IMR-90 (cell line): ENCODE measurements at regions not wholly inside any gene's neighbourhood (a gene's known extent, or its start where the extent isn't known, plus 50 kb on each side); places are given as distances from the start of the nearest gene placed in this dataset.

ENCODE experiments used
- ATAC-seq: fragments of 200-7000 bp; cut with Tn5 transposase; 2 replicates; pipeline ENCODE4 v1.9.1; 2020; ENCODE audit warnings: low read depth, mild to moderate bottlenecking, moderate library complexity
- BruUV-seq: library from RNA; stranded (reverse); fragments of 400-500 nt; replicated peaks from 2 replicates; lab custom pipeline; 2021; lab: Mats Ljungman, UMichigan
- CTCF ChIA-PET: fragments of 300-600 bp; formaldehyde crosslinking; extraction: SDS; loops from one replicate; lab custom pipeline; 2021; ENCODE audit warnings: antibody characterized with exemption; lab: Yijun Ruan, JAX
- POLR2A ChIA-PET: fragments of 300-600 bp; sonication (Branson Sonifier 250); formaldehyde crosslinking; loops from one replicate; lab custom pipeline; 2022; ENCODE audit warnings: antibody characterized with exemption; ENCODE audit not compliant: unreplicated experiment; lab: Charles Lee
- DNase-seq: peaks from one replicate; pipeline ENCODE4 v3.0.0; 2013
- H2AFZ ChIP-seq: replicated peaks from 2 replicates; pipeline ENCODE3; 2013; ENCODE audit warnings: low read length, mild to moderate bottlenecking; ENCODE audit not compliant: poor library complexity
- H2AK5ac ChIP-seq: 2 replicates; pipeline ENCODE4 v1.6.1; 2013; ENCODE audit warnings: low read depth, low read length, inconsistent platforms
- H2AK9ac ChIP-seq: replicated peaks from 2 replicates; pipeline ENCODE3; 2013; ENCODE audit warnings: mild to moderate bottlenecking, low read depth, low read length, moderate library complexity; ENCODE audit not compliant: poor library complexity
- H2BK120ac ChIP-seq: 2 replicates; pipeline ENCODE4 v1.6.1; 2013; ENCODE audit warnings: low read depth, low read length, inconsistent platforms
- H2BK15ac ChIP-seq: 3 replicates; pipeline ENCODE4 v1.6.1; 2013; ENCODE audit warnings: low read depth, low read length, inconsistent platforms
- H2BK20ac ChIP-seq: 2 replicates; pipeline ENCODE4 v1.6.1; 2013; ENCODE audit warnings: low read depth, mild to moderate bottlenecking, inconsistent platforms, low read length, moderate library complexity
- H2BK5ac ChIP-seq: 2 replicates; pipeline ENCODE4 v1.6.1; 2013; ENCODE audit warnings: mild to moderate bottlenecking, low read depth, low read length, inconsistent platforms; ENCODE audit not compliant: poor library complexity, severe bottlenecking
- H3K14ac ChIP-seq: replicated peaks from 2 replicates; pipeline ENCODE4 v1.6.1; 2013; ENCODE audit warnings: low read depth, low read length, inconsistent platforms
- H3K18ac ChIP-seq: 2 replicates; pipeline ENCODE4 v1.6.1; 2013; ENCODE audit warnings: low read depth, low read length, control low read depth
- H3K23ac ChIP-seq: 2 replicates; pipeline ENCODE4 v1.6.1; 2013; ENCODE audit warnings: low read depth, low read length, inconsistent platforms
- H3K27ac ChIP-seq: 2 replicates; pipeline ENCODE4 v1.5.1; 2013; ENCODE audit warnings: mild to moderate bottlenecking, control low read depth, low read length; ENCODE audit not compliant: insufficient read depth
- H3K27me3 ChIP-seq: 2 replicates; pipeline ENCODE4 v1.6.1; 2013; ENCODE audit warnings: low read length; ENCODE audit not compliant: control insufficient read depth, insufficient read depth
- H3K36me3 ChIP-seq: 2 replicates; pipeline ENCODE4 v1.6.1; 2013; ENCODE audit warnings: low read length, mixed read lengths; ENCODE audit not compliant: control insufficient read depth, insufficient read depth
- H3K4ac ChIP-seq: 2 replicates; pipeline ENCODE4 v1.6.1; 2013; ENCODE audit warnings: low read depth, low read length, inconsistent platforms
- H3K4me1 ChIP-seq: 2 replicates; pipeline ENCODE4 v1.6.1; 2013; ENCODE audit warnings: low read length, mixed read lengths; ENCODE audit not compliant: control insufficient read depth, insufficient read depth
- H3K4me2 ChIP-seq: 2 replicates; pipeline ENCODE4 v1.6.1; 2013; ENCODE audit warnings: low read depth, mild to moderate bottlenecking, control low read depth, low read length, moderate library complexity
- H3K4me3 ChIP-seq: 2 replicates; pipeline ENCODE4 v1.5.1; 2013; ENCODE audit warnings: low read depth, mild to moderate bottlenecking, control low read depth, low read length, moderate library complexity; ENCODE audit not compliant: insufficient read depth
- H3K56ac ChIP-seq: 2 replicates; pipeline ENCODE4 v1.6.1; 2013; ENCODE audit warnings: low read length, inconsistent platforms; ENCODE audit not compliant: insufficient read depth; ENCODE audit errors: extremely low read depth
- H3K79me1 ChIP-seq, 2 experiments: 2 replicates each; pipeline ENCODE4 v1.6.1; 2013; ENCODE audit warnings: low read length in 2 of 2, inconsistent platforms in 1 of 2, low read depth in 1 of 2
- H3K9ac ChIP-seq: 2 replicates; pipeline ENCODE4 v1.6.1; 2013; ENCODE audit warnings: low read depth, low read length, control low read depth
- H3K9me1 ChIP-seq: 2 replicates; pipeline ENCODE4 v1.6.1; 2013; ENCODE audit warnings: low read length, inconsistent platforms; ENCODE audit not compliant: insufficient read depth
- H3K9me3 ChIP-seq: 2 replicates; pipeline ENCODE4 v1.6.1; 2013; ENCODE audit warnings: low read length; ENCODE audit not compliant: control insufficient read depth, insufficient read depth
- H4K20me1 ChIP-seq: 2 replicates; pipeline ENCODE4 v1.6.1; 2013; ENCODE audit warnings: low read length, inconsistent platforms; ENCODE audit not compliant: insufficient read depth
- H4K5ac ChIP-seq: 2 replicates; pipeline ENCODE4 v1.6.1; 2013; ENCODE audit warnings: mild to moderate bottlenecking, low read depth, low read length, control low read depth
- H4K8ac ChIP-seq, 2 experiments: 2 replicates each; pipeline ENCODE4 v1.6.1; 2013; ENCODE audit warnings: low read depth in 2 of 2, low read length in 2 of 2, control low read depth in 1 of 2, inconsistent platforms in 1 of 2
- H4K91ac ChIP-seq: 2 replicates; pipeline ENCODE4 v1.6.1; 2013; ENCODE audit warnings: low read depth, low read length, inconsistent platforms; ENCODE audit not compliant: insufficient read depth
- BHLHE40 ChIP-seq: fragments of 150-350 bp; IDR thresholded peaks from 2 replicates; pipeline ENCODE4 v1.6.1; 2016; ENCODE audit warnings: mild to moderate bottlenecking, low read depth, low read length
- CEBPB ChIP-seq: IDR thresholded peaks from 2 replicates; pipeline ENCODE4 v1.6.1; 2012; ENCODE audit warnings: low read depth, low read length, improper control_type of control experiment
- CHD1 ChIP-seq: IDR thresholded peaks from 2 replicates; pipeline ENCODE4 v1.6.1; 2012; ENCODE audit warnings: low read depth, low read length, improper control_type of control experiment
- CTCF ChIP-seq: conservative IDR thresholded peaks from 2 replicates; pipeline ENCODE4 v1.5.1; 2012; ENCODE audit warnings: mild to moderate bottlenecking, low read depth, low read length, improper control_type of control experiment
- ELK1 ChIP-seq: fragments of 150-350 bp; IDR thresholded peaks from 2 replicates; pipeline ENCODE4 v1.6.1; 2016; ENCODE audit warnings: low read depth, mild to moderate bottlenecking, low read length, moderate library complexity, borderline replicate concordance
- FOS ChIP-seq: fragments of 150-350 bp; IDR thresholded peaks from 2 replicates; pipeline ENCODE4 v1.6.1; 2016; ENCODE audit warnings: low read depth, low read length
- MAFK ChIP-seq: IDR thresholded peaks from 2 replicates; pipeline ENCODE4 v1.6.1; 2012; ENCODE audit warnings: low read depth, low read length, improper control_type of control experiment
- MAZ ChIP-seq: IDR thresholded peaks from 2 replicates; pipeline ENCODE4 v1.6.1; 2012; ENCODE audit warnings: low read depth, mild to moderate bottlenecking, low read length, improper control_type of control experiment, moderate library complexity, borderline replicate concordance
- MXI1 ChIP-seq: IDR thresholded peaks from 2 replicates; pipeline ENCODE4 v1.6.1; 2012; ENCODE audit warnings: low read depth, mild to moderate bottlenecking, low read length, moderate library complexity, borderline replicate concordance
- NFE2L2 ChIP-seq: fragments of 150-350 bp; IDR thresholded peaks from 2 replicates; pipeline ENCODE4 v1.6.1; 2016; ENCODE audit warnings: low read depth, mild to moderate bottlenecking, low read length
- POLR2A ChIP-seq: IDR thresholded peaks from 2 replicates; pipeline ENCODE4 v1.6.1; 2012; ENCODE audit warnings: mild to moderate bottlenecking, low read depth, low read length
- RAD21 ChIP-seq: IDR thresholded peaks from 2 replicates; pipeline ENCODE4 v1.6.1; 2012; ENCODE audit warnings: low read length, improper control_type of control experiment
- RCOR1 ChIP-seq: IDR thresholded peaks from 2 replicates; pipeline ENCODE4 v1.6.1; 2012; ENCODE audit warnings: mild to moderate bottlenecking, low read length, improper control_type of control experiment; ENCODE audit not compliant: insufficient replicate concordance
- RFX5 ChIP-seq: IDR thresholded peaks from 2 replicates; pipeline ENCODE4 v1.8.0; 2012; ENCODE audit warnings: low read depth, mild to moderate bottlenecking, low read length, moderate library complexity
- SMC3 ChIP-seq: fragments of 150-350 bp; IDR thresholded peaks from 2 replicates; pipeline ENCODE4 v1.6.1; 2016; ENCODE audit warnings: low read depth, mild to moderate bottlenecking, antibody characterized with exemption, low read length, moderate library complexity
- USF2 ChIP-seq: fragments of 150-350 bp; IDR thresholded peaks from 2 replicates; pipeline ENCODE4 v1.6.1; 2017; ENCODE audit warnings: mild to moderate bottlenecking, antibody characterized with exemption, low read length, low read depth
- WGBS, 2 experiments: methylation state at CpG; one replicate each; pipeline versions ENCODE4 v1.1.5 to v1.1.7; 2013; ENCODE audit warnings: missing lambda C conversion rate in 2 of 2; ENCODE audit not compliant: insufficient read length in 1 of 2; ENCODE audit errors: extremely low coverage in 2 of 2; 5-methylcytosine and 5-hydroxymethylcytosine counted together
- dilution Hi-C: fragments of 300-500 bp; cut with HindIII; formaldehyde crosslinking; loops from one replicate; pipeline ENCODE4 v1.14.3; 2018; ENCODE audit warnings: low sequenced_read_pairs; ENCODE audit not compliant: unreplicated experiment
- in situ Hi-C: fragments of 300-500 bp; cut with MboI; formaldehyde crosslinking; loops from 3 replicates; pipeline ENCODE4 v1.14.3; 2019; ENCODE audit warnings: low sequenced_read_pairs, inconsistent platforms, mixed read lengths
- intact Hi-C: fragments of 100-400 bp; cut with micrococcal nuclease; formaldehyde crosslinking; loops from 2 replicates; pipeline ENCODE4 v1.10.0; 2022

- Histone ChIP-seq H2AK9ac (no peak overlapping the region), H4K20me1 (no peaks in the 10 kb centered on the region), H3K9me1 (no peaks in the 10 kb centered on the region), H2AFZ (no peak overlapping the region), H3K9ac (no peak overlapping the region), H2BK5ac (no peak overlapping the region), H3K27me3 (peaks cover 35% of the 10 kb centered on the region), H2AK5ac (no peak overlapping the region), H3K14ac (no peak overlapping the region), H3K79me1 (no peaks in the 10 kb centered on the region), H3K23ac (no peak overlapping the region), H2BK15ac (no peak overlapping the region), H4K5ac (no peak overlapping the region), H3K27ac (no peak overlapping the region), H3K18ac (no peak overlapping the region), H3K4me2 (no peak overlapping the region), H2BK20ac (no peak overlapping the region), H3K56ac (no peak overlapping the region), H3K4me3 (no peak overlapping the region), H4K91ac (no peak overlapping the region), H3K36me3 (no peaks in the 10 kb centered on the region), H3K4me1 (no peaks in the 10 kb centered on the region), H3K9me3 (no peaks in the 10 kb centered on the region; the same call in 1 of the 2 replicates), H3K4ac (no peak overlapping the region), H2BK120ac (no peak overlapping the region), H4K8ac (no peak overlapping the region)
- TF ChIP-seq MAFK = no peak
- TF ChIP-seq POLR2A = no peak
- TF ChIP-seq FOS = no peak
- no peak for TF ChIP-seq ELK1
- TF ChIP-seq BHLHE40 = no peak
- TF ChIP-seq USF2 = no peak
- TF ChIP-seq RCOR1 = no peak
- no peak for TF ChIP-seq MXI1
- no peak for TF ChIP-seq CHD1
- TF ChIP-seq CEBPB = no peak
- no peak for TF ChIP-seq RAD21
- TF ChIP-seq MAZ = no peak
- TF ChIP-seq CTCF = no peak
- no peak for TF ChIP-seq RFX5
- no peak for TF ChIP-seq SMC3
- no peak for TF ChIP-seq NFE2L2
- DNase-seq (no peak), ATAC-seq (no peak)
- 0% methylated on average over 1 of the region's 4 CpGs; no CpG with 5 or more reads in 1 of the 2 experiments for WGBS, 2 experiments
- dilution Hi-C loops (no loop called here), in situ Hi-C loops (no loop called here), intact Hi-C loops (loop anchor here (5.0 kb wide), 1 partner anchor 36 kb away; no protein-coding TSS in a partner anchor)
- ChIA-PET CTCF (no interaction called here), POLR2A (no interaction called here)
- BruUV-seq = no TSS peak
Measured at GRCh38 chr11:20211691-20212090, 51.4 kb upstream of the DBX1 start.
